ENCODE measurements at regions not wholly inside any gene's neighbourhood (a gene's known extent, or its start where the extent isn't known, plus 50 kb on each side); places are given as distances from the start of the nearest gene placed in this dataset.
A peak's percentile ranks its signal among the peaks of the same experiment; 100 is the strongest.

DNA sequence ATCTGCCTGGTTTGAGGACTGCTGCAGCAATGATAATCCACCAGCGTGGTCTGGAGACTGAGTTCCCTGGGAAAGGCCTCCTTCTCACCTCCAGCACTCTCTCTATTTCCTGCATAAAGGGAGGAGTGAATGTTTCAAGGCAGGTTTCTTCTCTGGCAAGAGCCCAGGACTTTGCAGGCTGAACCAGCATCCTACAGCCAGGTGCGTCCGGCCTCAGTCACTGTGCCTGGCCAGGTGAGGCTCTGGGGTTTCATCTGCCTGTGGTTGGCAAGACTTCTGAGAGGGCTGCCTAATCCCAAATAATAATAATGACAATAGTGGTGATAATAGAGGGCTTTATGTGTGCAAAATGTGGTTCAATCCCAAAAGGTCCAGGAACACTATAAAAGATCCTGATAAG lies 269.0 kb upstream of the TBC1D5 start:
- Mint-ChIP-seq H3K27me3 (peaks cover 4 to 15% of the 10 kb centered on the region in 2 donors), H3K9me3 (peaks cover 0 to 3% (median 0%) of the 10 kb centered on the region in 5 donors), H3K36me3 (no peaks in the 10 kb centered on the region), H3K4me3 (no peak overlapping the region), H3K27ac (no peak overlapping the region), H3K4me1 (no peaks in the 10 kb centered on the region)
- no peaks in the 10 kb centered on the region for H3K36me3 ChIP-seq (ENCODE audit: insufficient read depth, low read length)
- H3K4me3 ChIP-seq (ENCODE audit: low read length), result no peak overlapping the region
- H3K27me3 ChIP-seq (ENCODE audit: insufficient read depth, low read length, poor library complexity, severe bottlenecking), result peaks cover 3% of the 10 kb centered on the region
- no peaks in the 10 kb centered on the region for H3K4me1 ChIP-seq (ENCODE audit: insufficient read depth, low read length)
- H3K9me3 ChIP-seq (ENCODE audit: low read length), result no peaks in the 10 kb centered on the region
- DNase-seq, result no peak
- H3K27ac ChIP-seq (ENCODE audit: low read depth, low read length), result no peak overlapping the region
- CTCF ChIA-PET, result no interaction called here
- POLR2A ChIA-PET, result no interaction called here

DNA sequence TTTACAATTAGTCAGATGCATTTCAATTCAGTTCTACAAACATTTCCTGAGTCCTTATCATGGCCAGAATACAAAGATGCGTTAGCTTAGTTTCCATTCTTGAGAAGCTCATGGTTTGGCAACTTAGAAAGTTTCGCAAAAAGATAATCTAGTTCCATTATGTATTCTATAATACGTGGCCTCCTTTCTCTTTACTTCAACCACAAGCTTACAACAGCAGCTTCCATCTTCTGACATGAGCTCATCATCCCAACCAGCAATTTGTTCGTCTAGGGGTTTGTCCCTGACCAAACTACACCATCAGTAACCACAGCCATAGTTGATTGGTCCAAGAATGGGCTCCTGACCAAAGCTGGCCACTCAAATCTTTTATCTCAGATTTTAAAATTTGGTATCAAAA lies 267.6 kb upstream of the TBC1D5 start:
- Mint-ChIP-seq H3K27ac (no peak overlapping the region), H3K36me3 (no peaks in the 10 kb centered on the region), H3K9me3 (peaks cover 0 to 3% (median 0%) of the 10 kb centered on the region in 5 donors), H3K4me3 (no peak overlapping the region), H3K27me3 (peaks cover 3 to 24% of the 10 kb centered on the region in 2 donors), H3K4me1 (no peaks in the 10 kb centered on the region)
- Histone ChIP-seq H3K27me3 (ENCODE audit: insufficient read depth, low read length, poor library complexity, severe bottlenecking) (peaks cover 3% of the 10 kb centered on the region), H3K27ac (ENCODE audit: low read depth, low read length) (no peak overlapping the region), H3K9me3 (ENCODE audit: low read length) (no peaks in the 10 kb centered on the region), H3K4me3 (ENCODE audit: low read length) (no peak overlapping the region), H3K36me3 (ENCODE audit: insufficient read depth, low read length) (no peaks in the 10 kb centered on the region), H3K4me1 (ENCODE audit: insufficient read depth, low read length) (no peaks in the 10 kb centered on the region)
- ChIA-PET POLR2A (no interaction called here), CTCF (interaction anchor here (1.0 kb wide), 1 partner anchor 15 kb away, joined by 3 read pairs; no protein-coding TSS in a partner anchor)
- no peak for DNase-seq

DNA sequence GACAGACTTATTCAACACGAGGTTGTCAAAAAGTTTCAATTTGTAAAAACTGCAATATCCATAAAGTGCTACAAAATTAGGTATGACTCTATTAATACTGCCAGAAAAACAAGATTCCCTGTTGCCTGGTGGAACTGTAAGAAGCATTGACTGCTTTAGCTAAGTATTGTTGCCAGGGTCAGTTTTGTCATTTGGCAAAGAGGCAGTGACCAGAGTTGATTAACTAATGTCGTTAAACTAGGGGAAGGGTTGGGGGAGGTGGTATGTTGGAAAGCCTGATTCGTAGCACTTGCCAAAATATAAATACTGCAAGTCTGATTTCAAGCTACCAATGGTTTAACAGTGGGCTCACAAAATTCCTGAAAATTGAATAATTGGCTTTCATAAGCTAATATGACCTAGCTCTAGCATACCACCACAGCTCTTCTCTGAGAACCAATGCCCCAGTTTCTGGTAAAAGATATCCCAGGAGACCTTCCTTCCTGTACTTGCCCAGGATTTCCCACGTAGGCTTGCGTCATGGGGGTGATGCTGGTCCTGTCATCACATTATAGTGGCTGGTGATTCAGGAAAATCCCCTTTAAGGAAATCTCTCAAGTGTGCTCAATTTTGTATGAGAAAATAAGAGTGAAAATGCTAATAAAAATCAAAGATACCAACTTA lies 266.4 kb upstream of the TBC1D5 start:
- Mint-ChIP-seq H3K27me3 (peaks cover 7 to 27% of the 10 kb centered on the region in 2 donors), H3K36me3 (no peaks in the 10 kb centered on the region), H3K4me1 (no peaks in the 10 kb centered on the region), H3K4me3 (no peak overlapping the region), H3K27ac (no peak overlapping the region), H3K9me3 (peaks cover 0 to 3% (median 0%) of the 10 kb centered on the region in 5 donors)
- CTCF ChIA-PET, result no interaction called here
- H3K27me3 ChIP-seq (ENCODE audit: insufficient read depth, low read length, poor library complexity, severe bottlenecking), result peaks cover 3% of the 10 kb centered on the region
- no peak for DNase-seq
- no peaks in the 10 kb centered on the region for H3K4me1 ChIP-seq (ENCODE audit: insufficient read depth, low read length)
- POLR2A ChIA-PET, result no interaction called here
- H3K9me3 ChIP-seq (ENCODE audit: low read length), result no peaks in the 10 kb centered on the region
- no peak overlapping the region for H3K4me3 ChIP-seq (ENCODE audit: low read length)
- H3K36me3 ChIP-seq (ENCODE audit: insufficient read depth, low read length), result no peaks in the 10 kb centered on the region
- no peak overlapping the region for H3K27ac ChIP-seq (ENCODE audit: low read depth, low read length)

- peaks cover 0 to 3% (median under 1%) of the 10 kb centered on the region in 5 donors for H3K9me3 Mint-ChIP-seq
- H3K4me1 Mint-ChIP-seq, result no peaks in the 10 kb centered on the region
- H3K27ac ChIP-seq (ENCODE audit: low read depth, low read length), result no peak overlapping the region
- peaks cover 7 to 35% of the 10 kb centered on the region in 2 donors for H3K27me3 Mint-ChIP-seq
- peaks cover 3% of the 10 kb centered on the region for H3K27me3 ChIP-seq (ENCODE audit: insufficient read depth, low read length, poor library complexity, severe bottlenecking)
- no peak overlapping the region for H3K4me3 Mint-ChIP-seq
- no peak overlapping the region for H3K4me3 ChIP-seq (ENCODE audit: low read length)
- no peaks in the 10 kb centered on the region for H3K4me1 ChIP-seq (ENCODE audit: insufficient read depth, low read length)
- no peak for DNase-seq
- H3K9me3 ChIP-seq (ENCODE audit: low read length), result no peaks in the 10 kb centered on the region
- no peaks in the 10 kb centered on the region for H3K36me3 ChIP-seq (ENCODE audit: insufficient read depth, low read length)
- ChIA-PET CTCF (no interaction called here), POLR2A (no interaction called here)
- peak overlapping the region in 1 of 8 donors; percentile 32 for H3K27ac Mint-ChIP-seq
- no peaks in the 10 kb centered on the region for H3K36me3 Mint-ChIP-seq
These were observed 265.5 kb upstream of the TBC1D5 start for GRCh38 chr3:18007980-18008379.

DNA sequence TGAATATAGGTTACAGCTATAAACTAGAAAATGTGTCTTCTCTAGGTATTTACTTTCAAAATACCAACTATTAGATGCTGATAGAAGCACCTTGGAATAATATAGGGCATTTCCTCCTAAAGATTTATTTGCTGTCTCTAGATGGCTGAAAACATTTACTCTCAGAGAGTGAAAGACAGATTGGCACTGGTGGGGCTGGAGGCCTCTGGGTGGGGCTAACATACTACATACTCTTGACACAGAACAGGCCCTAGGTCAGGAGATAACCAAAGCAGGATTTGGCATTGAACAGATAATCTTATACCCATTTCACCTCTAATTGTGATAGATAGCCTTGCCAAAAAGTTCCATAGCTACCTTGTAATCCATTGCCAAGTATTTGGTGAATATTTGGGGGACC lies 253.3 kb upstream of the TBC1D5 start:
- H3K9me3 ChIP-seq (ENCODE audit: low read length), result no peaks in the 10 kb centered on the region
- H3K36me3 ChIP-seq (ENCODE audit: insufficient read depth, low read length), result no peaks in the 10 kb centered on the region
- H3K4me3 Mint-ChIP-seq, result no peak overlapping the region
- H3K4me1 ChIP-seq (ENCODE audit: insufficient read depth, low read length), result no peaks in the 10 kb centered on the region
- no peak overlapping the region for H3K27ac Mint-ChIP-seq
- no peak for DNase-seq
- no peak overlapping the region for H3K4me3 ChIP-seq (ENCODE audit: low read length)
- no peaks in the 10 kb centered on the region for H3K9me3 Mint-ChIP-seq
- ChIA-PET CTCF (no interaction called here), POLR2A (no interaction called here)
- no peaks in the 10 kb centered on the region for H3K36me3 Mint-ChIP-seq
- no peak overlapping the region for H3K27ac ChIP-seq (ENCODE audit: low read depth, low read length)
- H3K4me1 Mint-ChIP-seq, result no peaks in the 10 kb centered on the region
- no peaks in the 10 kb centered on the region for H3K27me3 Mint-ChIP-seq
- H3K27me3 ChIP-seq (ENCODE audit: insufficient read depth, low read length, poor library complexity, severe bottlenecking), result no peaks in the 10 kb centered on the region

DNA sequence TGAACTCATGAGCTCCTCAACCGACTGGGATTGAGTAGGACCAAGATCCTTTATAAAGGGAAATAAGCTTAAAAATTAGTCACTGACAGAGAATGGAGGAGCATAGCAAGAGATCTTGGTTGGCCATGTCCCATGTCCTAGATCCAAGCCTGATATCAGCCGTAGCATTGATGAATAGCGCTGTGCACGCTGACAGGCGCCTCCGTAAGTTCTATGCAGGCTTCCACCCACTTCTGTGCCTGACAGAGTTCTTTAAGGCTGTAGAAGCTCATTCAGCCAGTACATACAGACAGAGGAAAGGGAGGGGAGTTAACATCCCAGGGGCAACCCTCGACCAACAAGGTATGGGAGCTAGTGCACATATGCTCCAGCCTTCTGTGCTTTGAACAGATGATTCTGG lies 251.7 kb upstream of the TBC1D5 start:
- Histone ChIP-seq H3K9me3 (ENCODE audit: low read length) (no peaks in the 10 kb centered on the region), H3K36me3 (ENCODE audit: insufficient read depth, low read length) (no peaks in the 10 kb centered on the region), H3K27me3 (ENCODE audit: insufficient read depth, low read length, poor library complexity, severe bottlenecking) (no peaks in the 10 kb centered on the region), H3K27ac (ENCODE audit: low read depth, low read length) (no peak overlapping the region), H3K4me1 (ENCODE audit: insufficient read depth, low read length) (no peaks in the 10 kb centered on the region), H3K4me3 (ENCODE audit: low read length) (no peak overlapping the region)
- Mint-ChIP-seq H3K4me3 (no peak overlapping the region), H3K27ac (no peak overlapping the region), H3K9me3 (no peaks in the 10 kb centered on the region), H3K4me1 (no peaks in the 10 kb centered on the region), H3K36me3 (no peaks in the 10 kb centered on the region), H3K27me3 (no peaks in the 10 kb centered on the region)
- ChIA-PET POLR2A (no interaction called here), CTCF (no interaction called here)
- DNase-seq, result no peak

GRCh38 chr3:17990390-17990789 lies 248.0 kb upstream of the TBC1D5 start:
- no peak overlapping the region for H3K4me3 ChIP-seq (ENCODE audit: low read length)
- H3K27me3 ChIP-seq (ENCODE audit: insufficient read depth, low read length, poor library complexity, severe bottlenecking), result no peaks in the 10 kb centered on the region
- POLR2A ChIA-PET, result no interaction called here
- H3K4me1 ChIP-seq (ENCODE audit: insufficient read depth, low read length), result no peaks in the 10 kb centered on the region
- DNase-seq, result no peak
- Mint-ChIP-seq H3K4me3 (no peak overlapping the region), H3K9me3 (no peaks in the 10 kb centered on the region), H3K27ac (no peak overlapping the region), H3K36me3 (no peaks in the 10 kb centered on the region), H3K27me3 (peaks cover 0 to 2% of the 10 kb centered on the region in 2 donors), H3K4me1 (no peaks in the 10 kb centered on the region)
- H3K27ac ChIP-seq (ENCODE audit: low read depth, low read length), result no peak overlapping the region
- H3K9me3 ChIP-seq (ENCODE audit: low read length), result no peaks in the 10 kb centered on the region
- CTCF ChIA-PET, result no interaction called here
- no peaks in the 10 kb centered on the region for H3K36me3 ChIP-seq (ENCODE audit: insufficient read depth, low read length)

GRCh38 chr3:17986348-17986816 lies 244.0 kb upstream of the TBC1D5 start:
- H3K4me1 Mint-ChIP-seq, result no peaks in the 10 kb centered on the region
- H3K27me3 ChIP-seq (ENCODE audit: insufficient read depth, low read length, poor library complexity, severe bottlenecking), result no peaks in the 10 kb centered on the region
- H3K27ac ChIP-seq (ENCODE audit: low read depth, low read length), result no peak overlapping the region
- no peaks in the 10 kb centered on the region for H3K9me3 Mint-ChIP-seq
- H3K27me3 Mint-ChIP-seq, result peaks cover 4 to 11% of the 10 kb centered on the region in 2 donors
- H3K36me3 ChIP-seq (ENCODE audit: insufficient read depth, low read length), result no peaks in the 10 kb centered on the region
- no peak overlapping the region for H3K4me3 Mint-ChIP-seq
- ChIA-PET POLR2A (no interaction called here), CTCF (no interaction called here)
- no peak overlapping the region for H3K4me3 ChIP-seq (ENCODE audit: low read length)
- H3K27ac Mint-ChIP-seq, result no peak overlapping the region
- H3K4me1 ChIP-seq (ENCODE audit: insufficient read depth, low read length), result no peaks in the 10 kb centered on the region
- no peak for DNase-seq
- no peaks in the 10 kb centered on the region for H3K9me3 ChIP-seq (ENCODE audit: low read length)
- H3K36me3 Mint-ChIP-seq, result no peaks in the 10 kb centered on the region
